ENCODE measurements at regions not wholly inside any gene's neighbourhood (a gene's known extent, or its start where the extent isn't known, plus 50 kb on each side); places are given as distances from the start of the nearest gene placed in this dataset.
"Not testable (repeated sequence)": the region's sequence is repeated elsewhere in the genome, so short reads cannot be mapped to it uniquely, and the experiment has no call there.

GRCh38 chr13:73173279-73173811 is 114.5 kb downstream of the KLF5 start:
- DNase-seq: peak; percentile 51

- DNase-seq: no peak
Measured at GRCh38 chr13:73171926-73172325, 113.1 kb downstream of the KLF5 start.

- DNase-seq: no peak
Measured at GRCh38 chr13:73171271-73171682, 112.5 kb downstream of the KLF5 start.

- no peak for DNase-seq
Measured at GRCh38 chr13:73169971-73170370, 111.2 kb downstream of the KLF5 start.

GRCh38 chr13:73168953-73169401 is 110.2 kb downstream of the KLF5 start:
- DNase-seq: no peak

- no peak for DNase-seq
Measured at GRCh38 chr13:73168226-73168952, 109.6 kb downstream of the KLF5 start.

- no peak for DNase-seq
Measured at GRCh38 chr13:73167028-73167820, 108.4 kb downstream of the KLF5 start.

- no peak for DNase-seq
Measured at GRCh38 chr13:73166204-73166603, 107.4 kb downstream of the KLF5 start.

- DNase-seq: no peak
Measured at GRCh38 chr13:73162912-73163911, 104.4 kb downstream of the KLF5 start.

GRCh38 chr13:73160371-73161031 is 101.7 kb downstream of the KLF5 start:
- not testable (repeated sequence) for DNase-seq

- DNase-seq: no peak
Measured at GRCh38 chr13:73158851-73159250, 100.0 kb downstream of the KLF5 start.

GRCh38 chr13:73157031-73157430 is 98.2 kb downstream of the KLF5 start:
- DNase-seq: no peak

- no peak for DNase-seq
Measured at GRCh38 chr13:73146707-73147106, 87.9 kb downstream of the KLF5 start.

- no peak for DNase-seq
Measured at GRCh38 chr13:73142071-73142470, 83.3 kb downstream of the KLF5 start.

- DNase-seq: no peak
Measured at GRCh38 chr13:73141292-73141771, 82.5 kb downstream of the KLF5 start.

- DNase-seq: no peak
Measured at GRCh38 chr13:73140801-73141200, 82.0 kb downstream of the KLF5 start.

- DNase-seq: no peak
Measured at GRCh38 chr13:73138638-73139491, 80.1 kb downstream of the KLF5 start.

GRCh38 chr13:73138276-73138637 is 79.5 kb downstream of the KLF5 start:
- no peak for DNase-seq

- DNase-seq: no peak
Measured at GRCh38 chr13:73136776-73137175, 78.0 kb downstream of the KLF5 start.

- DNase-seq: no peak
Measured at GRCh38 chr13:73133531-73133930, 74.7 kb downstream of the KLF5 start.

- no peak for DNase-seq
Measured at GRCh38 chr13:73131247-73131646, 72.4 kb downstream of the KLF5 start.
